NCI-H524 (cell line): ENCODE measurements at regions not wholly inside any gene's neighbourhood (a gene's known extent, or its start where the extent isn't known, plus 50 kb on each side); places are given as distances from the start of the nearest gene placed in this dataset.
A peak's percentile ranks its signal among the peaks of the same experiment; 100 is the strongest.

Experiments used
- DNase-seq, 2 experiments: peaks; one replicate each; lab custom pipeline; 2025; lab: John Stamatoyannopoulos, UW

- DNase-seq = no peak
These were observed 162.5 kb upstream of the ISX start for GRCh38 chr22:34903416-34903815.

GRCh38 chr22:34904486-34904885 is 161.5 kb upstream of the ISX start:
- DNase-seq = no peak

- no peak for DNase-seq
These were observed 152.1 kb upstream of the ISX start for GRCh38 chr22:34913826-34914225.

GRCh38 chr22:34914846-34915245 is 151.1 kb upstream of the ISX start:
- DNase-seq = no peak

- no peak for DNase-seq
These were observed 148.7 kb upstream of the ISX start for GRCh38 chr22:34917239-34917638.

GRCh38 chr22:34931026-34931425 is 134.9 kb upstream of the ISX start:
- DNase-seq = no peak

GRCh38 chr22:34934261-34934660 is 131.7 kb upstream of the ISX start:
- no peak for DNase-seq

- DNase-seq = no peak
These were observed 122.1 kb upstream of the ISX start for GRCh38 chr22:34943830-34944229.

GRCh38 chr22:34946339-34946985 is 119.5 kb upstream of the ISX start:
- DNase-seq = no peak

GRCh38 chr22:34950489-34950888 is 115.5 kb upstream of the ISX start:
- no peak for DNase-seq

- DNase-seq = no peak
These were observed 114.7 kb upstream of the ISX start for GRCh38 chr22:34951212-34951611.

GRCh38 chr22:34960005-34960404 is 106.0 kb upstream of the ISX start:
- DNase-seq = no peak

- DNase-seq = no peak
These were observed 98.9 kb upstream of the ISX start for GRCh38 chr22:34966980-34967565.

GRCh38 chr22:34969001-34969790 is 96.8 kb upstream of the ISX start:
- DNase-seq = no peak

GRCh38 chr22:34971456-34971855 is 94.5 kb upstream of the ISX start:
- DNase-seq = no peak

- DNase-seq = no peak
These were observed 93.6 kb upstream of the ISX start for GRCh38 chr22:34972191-34972897.

GRCh38 chr22:34973016-34973415 is 92.9 kb upstream of the ISX start:
- DNase-seq = no peak

GRCh38 chr22:34973926-34974325 is 92.0 kb upstream of the ISX start:
- DNase-seq = peak in 1 of 2 experiments; percentile 14

- peak in 1 of 2 experiments; percentile 9 for DNase-seq
These were observed 90.2 kb upstream of the ISX start for GRCh38 chr22:34975721-34976120.

GRCh38 chr22:34976474-34976873 is 89.5 kb upstream of the ISX start:
- DNase-seq = no peak

GRCh38 chr22:34976886-34977285 is 89.1 kb upstream of the ISX start:
- no peak for DNase-seq

- peak; percentile 22 to 59 for DNase-seq
These were observed 79.4 kb upstream of the ISX start for GRCh38 chr22:34986523-34986922.

- DNase-seq = no peak
These were observed 73.3 kb upstream of the ISX start for GRCh38 chr22:34992672-34993071.
